ENCODE measurements at regions not wholly inside any gene's neighbourhood (a gene's known extent, or its start where the extent isn't known, plus 50 kb on each side); places are given as distances from the start of the nearest gene placed in this dataset.

DNA sequence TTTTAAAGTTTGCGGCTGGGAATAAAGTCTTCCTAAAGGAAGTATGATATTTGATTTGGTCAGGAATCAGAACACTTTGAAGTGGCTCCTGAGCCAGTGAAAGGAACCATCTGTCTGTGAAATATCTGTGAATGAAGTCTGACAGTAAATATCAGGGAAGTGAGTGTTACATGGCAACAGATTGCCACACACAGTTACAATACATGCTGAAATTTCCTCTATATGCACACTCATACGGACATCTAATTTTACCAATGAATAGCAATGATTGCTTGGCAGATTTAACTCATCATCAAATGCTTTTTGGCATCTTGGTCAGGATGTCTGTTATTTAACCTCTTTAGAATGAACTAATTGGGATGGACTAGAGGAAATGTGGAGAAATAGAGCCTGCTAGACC lies 1023.8 kb downstream of the FAT4 start:
- Histone ChIP-seq H3K27ac (ENCODE audit: low read length) (no peak overlapping the region), H3K9ac (ENCODE audit: low read depth, low read length) (no peak overlapping the region), H3K36me3 (ENCODE audit: insufficient read depth, low read length) (no peaks in the 10 kb centered on the region), H3K27me3 (ENCODE audit: insufficient read depth, low read length, poor library complexity) (no peaks in the 10 kb centered on the region), H3K79me2 (ENCODE audit: insufficient read depth, low read length) (no peaks in the 10 kb centered on the region), H3K4me2 (ENCODE audit: insufficient read depth, low read length) (no peak overlapping the region), H2AFZ (ENCODE audit: low read depth, low read length) (no peak overlapping the region), H4K20me1 (ENCODE audit: insufficient read depth, low read length) (no peaks in the 10 kb centered on the region), H3K9me3 (ENCODE audit: insufficient read depth, low read length, severe bottlenecking) (no peaks in the 10 kb centered on the region), H3K4me1 (ENCODE audit: insufficient read depth, low read length) (no peaks in the 10 kb centered on the region), H3K4me3 (ENCODE audit: low read depth in 1 of 2, low read length in 2 of 2) (no peak overlapping the region)
- TF ChIP-seq, protein P1, sequence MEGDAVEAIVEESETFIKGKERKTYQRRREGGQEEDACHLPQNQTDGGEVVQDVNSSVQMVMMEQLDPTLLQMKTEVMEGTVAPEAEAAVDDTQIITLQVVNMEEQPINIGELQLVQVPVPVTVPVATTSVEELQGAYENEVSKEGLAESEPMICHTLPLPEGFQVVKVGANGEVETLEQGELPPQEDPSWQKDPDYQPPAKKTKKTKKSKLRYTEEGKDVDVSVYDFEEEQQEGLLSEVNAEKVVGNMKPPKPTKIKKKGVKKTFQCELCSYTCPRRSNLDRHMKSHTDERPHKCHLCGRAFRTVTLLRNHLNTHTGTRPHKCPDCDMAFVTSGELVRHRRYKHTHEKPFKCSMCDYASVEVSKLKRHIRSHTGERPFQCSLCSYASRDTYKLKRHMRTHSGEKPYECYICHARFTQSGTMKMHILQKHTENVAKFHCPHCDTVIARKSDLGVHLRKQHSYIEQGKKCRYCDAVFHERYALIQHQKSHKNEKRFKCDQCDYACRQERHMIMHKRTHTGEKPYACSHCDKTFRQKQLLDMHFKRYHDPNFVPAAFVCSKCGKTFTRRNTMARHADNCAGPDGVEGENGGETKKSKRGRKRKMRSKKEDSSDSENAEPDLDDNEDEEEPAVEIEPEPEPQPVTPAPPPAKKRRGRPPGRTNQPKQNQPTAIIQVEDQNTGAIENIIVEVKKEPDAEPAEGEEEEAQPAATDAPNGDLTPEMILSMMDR (IDR thresholded peaks at IDR 0.05; ENCODE audit: borderline replicate concordance, extremely low read depth, low read length, poor library complexity, severe bottlenecking): no peak
- TF ChIP-seq EZH2 (IDR thresholded peaks at IDR 0.05; ENCODE audit: borderline replicate concordance, low read depth, low read length, severe bottlenecking): no peak
- DNase-seq (no peak), ATAC-seq (ENCODE audit: insufficient read depth, low read depth) (no peak)

DNA sequence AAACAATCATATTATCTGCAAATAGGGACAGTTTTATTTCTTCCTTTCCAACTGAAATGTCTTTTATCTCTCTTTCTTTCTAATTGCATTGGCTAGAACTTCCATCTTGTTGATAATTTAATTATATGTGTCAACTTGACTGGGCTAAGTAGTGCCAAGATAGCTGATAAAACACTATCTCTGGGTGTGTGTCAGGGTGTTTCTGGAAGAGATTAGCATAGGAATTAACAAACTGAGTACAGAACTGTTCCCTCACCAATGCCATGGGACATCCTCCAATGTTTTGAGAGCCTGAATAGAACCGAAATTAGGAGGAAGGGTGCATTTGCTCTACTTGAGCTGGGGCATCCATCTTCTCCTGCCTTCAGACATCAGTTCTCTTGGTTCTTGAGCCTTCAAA lies 1027.2 kb downstream of the FAT4 start:
- Histone ChIP-seq H4K20me1 (ENCODE audit: insufficient read depth, low read length) (no peaks in the 10 kb centered on the region), H3K4me2 (ENCODE audit: insufficient read depth, low read length) (no peak overlapping the region), H2AFZ (ENCODE audit: low read depth, low read length) (no peak overlapping the region), H3K79me2 (ENCODE audit: insufficient read depth, low read length) (no peaks in the 10 kb centered on the region), H3K9ac (ENCODE audit: low read depth, low read length) (no peak overlapping the region), H3K4me1 (ENCODE audit: insufficient read depth, low read length) (no peaks in the 10 kb centered on the region), H3K27ac (ENCODE audit: low read length) (no peak overlapping the region), H3K9me3 (ENCODE audit: insufficient read depth, low read length, severe bottlenecking) (no peaks in the 10 kb centered on the region), H3K27me3 (ENCODE audit: insufficient read depth, low read length, poor library complexity) (no peaks in the 10 kb centered on the region), H3K4me3 (ENCODE audit: low read depth in 1 of 2, low read length in 2 of 2) (no peak overlapping the region), H3K36me3 (ENCODE audit: insufficient read depth, low read length) (no peaks in the 10 kb centered on the region)
- ATAC-seq (ENCODE audit: insufficient read depth, low read depth) (no peak), DNase-seq (no peak)
- TF ChIP-seq EZH2 (IDR thresholded peaks at IDR 0.05; ENCODE audit: borderline replicate concordance, low read depth, low read length, severe bottlenecking): no peak
- TF ChIP-seq, protein P1 (IDR thresholded peaks at IDR 0.05; ENCODE audit: borderline replicate concordance, extremely low read depth, low read length, poor library complexity, severe bottlenecking): no peak

DNA sequence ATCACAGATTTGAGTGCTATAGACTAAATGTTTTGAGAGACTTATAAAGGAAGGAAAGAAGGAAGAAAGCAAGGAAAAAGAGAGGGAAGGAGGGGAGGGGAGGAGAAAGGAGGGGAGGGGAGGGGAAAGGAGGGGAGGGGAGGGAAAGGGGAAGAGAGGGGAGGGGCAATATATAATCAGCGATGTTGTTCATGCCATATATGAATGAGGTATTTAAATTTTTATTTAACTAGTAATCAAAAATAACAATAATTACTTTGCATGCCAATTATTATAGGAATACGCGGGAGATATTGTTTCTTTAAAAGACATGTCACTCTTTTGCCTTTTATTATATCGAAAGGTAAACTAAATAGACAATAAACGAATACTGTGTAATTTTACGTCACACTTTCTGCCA lies 1029.7 kb downstream of the FAT4 start:
- no peak overlapping the region for H3K4me3 ChIP-seq (ENCODE audit: low read depth in 1 of 2, low read length in 2 of 2)
- H3K27me3 ChIP-seq (ENCODE audit: insufficient read depth, low read length, poor library complexity): no peaks in the 10 kb centered on the region
- no peaks in the 10 kb centered on the region for H3K79me2 ChIP-seq (ENCODE audit: insufficient read depth, low read length)
- no peak overlapping the region for H2AFZ ChIP-seq (ENCODE audit: low read depth, low read length)
- no peak for ATAC-seq (ENCODE audit: insufficient read depth, low read depth)
- H3K36me3 ChIP-seq (ENCODE audit: insufficient read depth, low read length): no peaks in the 10 kb centered on the region
- TF ChIP-seq EZH2 (IDR thresholded peaks at IDR 0.05; ENCODE audit: borderline replicate concordance, low read depth, low read length, severe bottlenecking): no peak
- TF ChIP-seq, protein P1 (IDR thresholded peaks at IDR 0.05; ENCODE audit: borderline replicate concordance, extremely low read depth, low read length, poor library complexity, severe bottlenecking): no peak
- H3K27ac ChIP-seq (ENCODE audit: low read length): no peak overlapping the region
- DNase-seq: no peak
- H3K4me1 ChIP-seq (ENCODE audit: insufficient read depth, low read length): no peaks in the 10 kb centered on the region
- no peak overlapping the region for H3K9ac ChIP-seq (ENCODE audit: low read depth, low read length)
- H3K4me2 ChIP-seq (ENCODE audit: insufficient read depth, low read length): no peak overlapping the region
- no peaks in the 10 kb centered on the region for H4K20me1 ChIP-seq (ENCODE audit: insufficient read depth, low read length)
- H3K9me3 ChIP-seq (ENCODE audit: insufficient read depth, low read length, severe bottlenecking): no peaks in the 10 kb centered on the region

DNA sequence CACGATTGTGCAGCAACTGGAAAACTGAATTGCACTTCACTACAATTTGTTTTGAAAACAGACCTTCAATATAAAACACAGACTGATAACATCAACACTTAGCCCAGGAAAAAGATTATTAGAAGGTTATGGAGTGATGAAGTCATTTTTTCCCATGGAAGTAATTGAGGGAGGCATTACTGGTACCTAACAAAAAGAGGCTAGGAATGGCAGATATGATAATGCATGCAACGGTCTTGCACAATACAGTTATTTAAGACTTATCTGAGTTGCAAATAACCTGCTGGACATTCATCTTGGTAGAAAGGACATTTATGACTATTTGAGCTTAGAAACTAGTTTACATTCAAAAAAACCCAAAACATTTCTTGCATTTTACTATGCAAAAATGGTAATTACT lies 1031.9 kb downstream of the FAT4 start:
- Histone ChIP-seq H3K4me3 (ENCODE audit: low read depth in 1 of 2, low read length in 2 of 2) (no peak overlapping the region), H3K4me2 (ENCODE audit: insufficient read depth, low read length) (no peak overlapping the region), H3K79me2 (ENCODE audit: insufficient read depth, low read length) (no peaks in the 10 kb centered on the region), H4K20me1 (ENCODE audit: insufficient read depth, low read length) (no peaks in the 10 kb centered on the region), H2AFZ (ENCODE audit: low read depth, low read length) (no peak overlapping the region), H3K4me1 (ENCODE audit: insufficient read depth, low read length) (no peaks in the 10 kb centered on the region), H3K9me3 (ENCODE audit: insufficient read depth, low read length, severe bottlenecking) (no peaks in the 10 kb centered on the region), H3K27ac (ENCODE audit: low read length) (no peak overlapping the region), H3K9ac (ENCODE audit: low read depth, low read length) (no peak overlapping the region), H3K27me3 (ENCODE audit: insufficient read depth, low read length, poor library complexity) (no peaks in the 10 kb centered on the region), H3K36me3 (ENCODE audit: insufficient read depth, low read length) (no peaks in the 10 kb centered on the region)
- DNase-seq (no peak), ATAC-seq (ENCODE audit: insufficient read depth, low read depth) (no peak)
- TF ChIP-seq, protein P1 (IDR thresholded peaks at IDR 0.05; ENCODE audit: borderline replicate concordance, extremely low read depth, low read length, poor library complexity, severe bottlenecking): no peak
- TF ChIP-seq EZH2 (IDR thresholded peaks at IDR 0.05; ENCODE audit: borderline replicate concordance, low read depth, low read length, severe bottlenecking): no peak
